ENCODE measurements at regions not wholly inside any gene's neighbourhood (a gene's known extent, or its start where the extent isn't known, plus 50 kb on each side); places are given as distances from the start of the nearest gene placed in this dataset.
"Not testable (repeated sequence)": the region's sequence is repeated elsewhere in the genome, so short reads cannot be mapped to it uniquely, and the experiment has no call there.

- H3K27ac ChIP-seq (ENCODE audit: low read length), result no peak overlapping the region
- peaks cover 4% of the 10 kb centered on the region; the same call in 1 of the 2 replicates for H3K27me3 ChIP-seq (ENCODE audit: low read length)
- H3K36me3 ChIP-seq (ENCODE audit: low read depth, low read length), result no peaks in the 10 kb centered on the region
- H3K4me3 ChIP-seq (ENCODE audit: low read length), result no peak overlapping the region
- no peaks in the 10 kb centered on the region for H3K79me2 ChIP-seq (ENCODE audit: low read length)
- no peaks in the 10 kb centered on the region for H3K9me2 ChIP-seq (replicated peaks; ENCODE audit: low read length)
- H2AFZ ChIP-seq (ENCODE audit: low read length), result no peak overlapping the region
- H3K9me3 ChIP-seq (ENCODE audit: low read length), result no peaks in the 10 kb centered on the region
- H3F3A ChIP-seq (ENCODE audit: low read length, unreplicated experiment), result no peaks in the 10 kb centered on the region
- no TSS peak for BruUV-seq (replicated peaks)
- ChIA-PET CTCF (no interaction called here), POLR2A (ENCODE audit: unreplicated experiment) (no interaction called here)
- intact Hi-C loops (cut with micrococcal nuclease), result no loop called here
- no peak overlapping the region for H3K4me2 ChIP-seq (ENCODE audit: low read length)
- ATAC-seq, result no peak
- no peak for DNase-seq
- no peaks in the 10 kb centered on the region for H3K4me1 ChIP-seq (ENCODE audit: insufficient read depth, low read length)
- TF ChIP-seq EZH2 (IDR thresholded peaks at IDR 0.05; ENCODE audit: low read length, unreplicated experiment) (no peak), CTCF (conservative IDR thresholded peaks at IDR 0.05; ENCODE audit: low read depth, low read length) (no peak), EZH2phosphoT487 (IDR thresholded peaks at IDR 0.05; ENCODE audit: borderline replicate concordance, low read length) (no peak)
- no peaks in the 10 kb centered on the region for H4K20me1 ChIP-seq (ENCODE audit: low read length)
- no peak overlapping the region for H3K9ac ChIP-seq (ENCODE audit: low read length)
Measured at GRCh38 chr4:3898098-3898497, 131.9 kb downstream of the ADRA2C start.

GRCh38 chr4:3898928-3899327 is 132.7 kb downstream of the ADRA2C start:
- BruUV-seq (replicated peaks); intact Hi-C loops (cut with micrococcal nuclease); H2AFZ ChIP-seq (ENCODE audit: low read length); H4K20me1 ChIP-seq (ENCODE audit: low read length); H3K9me2 ChIP-seq (replicated peaks; ENCODE audit: low read length); H3K9ac ChIP-seq (ENCODE audit: low read length); H3K36me3 ChIP-seq (ENCODE audit: low read depth, low read length); CTCF ChIA-PET; H3F3A ChIP-seq (ENCODE audit: low read length, unreplicated experiment); H3K79me2 ChIP-seq (ENCODE audit: low read length); H3K9me3 ChIP-seq (ENCODE audit: low read length); H3K27ac ChIP-seq (ENCODE audit: low read length); H3K27me3 ChIP-seq (ENCODE audit: low read length); H3K4me1 ChIP-seq (ENCODE audit: insufficient read depth, low read length); DNase-seq; POLR2A ChIA-PET (ENCODE audit: unreplicated experiment); H3K4me3 ChIP-seq (ENCODE audit: low read length); ATAC-seq; H3K4me2 ChIP-seq (ENCODE audit: low read length): not testable (repeated sequence)

DNA sequence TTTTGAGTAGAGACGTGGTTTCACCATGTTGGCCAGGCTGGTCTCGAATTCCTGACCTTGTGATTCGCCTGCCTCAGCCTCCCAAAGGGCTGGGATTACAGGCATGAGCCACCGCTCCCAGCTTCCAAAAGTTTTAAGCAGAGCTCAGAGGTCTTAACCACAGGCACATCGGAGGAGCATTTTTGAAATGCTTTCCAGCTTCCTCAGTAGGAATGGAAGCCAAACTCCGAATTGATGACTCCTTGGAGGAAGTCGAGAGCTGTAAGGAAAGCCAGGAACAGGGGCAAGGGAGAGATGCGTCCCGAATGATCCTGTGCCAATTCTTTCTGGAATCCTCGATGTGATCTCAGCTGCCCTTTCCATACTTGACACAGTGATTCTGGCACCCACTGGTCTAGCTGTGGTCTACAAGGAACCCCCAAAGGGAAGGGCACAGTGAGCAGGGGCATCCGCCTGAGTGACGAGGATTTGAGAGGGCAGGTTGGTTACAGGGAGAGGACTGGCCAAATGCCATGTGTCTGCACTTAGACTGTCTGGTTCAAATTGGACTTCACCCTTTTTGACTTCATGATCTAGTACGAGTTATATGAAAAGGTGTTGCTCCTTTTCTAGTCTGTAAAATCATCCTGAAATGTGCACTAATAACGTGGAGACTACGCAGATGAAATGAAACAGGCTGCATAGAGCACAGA is 138.2 kb downstream of the ADRA2C start:
- CTCF ChIA-PET; BruUV-seq (replicated peaks); POLR2A ChIA-PET (ENCODE audit: unreplicated experiment); H3K4me3 ChIP-seq (ENCODE audit: low read length); H3K27ac ChIP-seq (ENCODE audit: low read length); H2AFZ ChIP-seq (ENCODE audit: low read length); H3K9me2 ChIP-seq (replicated peaks; ENCODE audit: low read length); intact Hi-C loops (cut with micrococcal nuclease); DNase-seq; H4K20me1 ChIP-seq (ENCODE audit: low read length); H3K9me3 ChIP-seq (ENCODE audit: low read length); H3F3A ChIP-seq (ENCODE audit: low read length, unreplicated experiment); H3K4me2 ChIP-seq (ENCODE audit: low read length); H3K9ac ChIP-seq (ENCODE audit: low read length); H3K4me1 ChIP-seq (ENCODE audit: insufficient read depth, low read length); H3K36me3 ChIP-seq (ENCODE audit: low read depth, low read length); H3K27me3 ChIP-seq (ENCODE audit: low read length); ATAC-seq; H3K79me2 ChIP-seq (ENCODE audit: low read length): not testable (repeated sequence)

DNA sequence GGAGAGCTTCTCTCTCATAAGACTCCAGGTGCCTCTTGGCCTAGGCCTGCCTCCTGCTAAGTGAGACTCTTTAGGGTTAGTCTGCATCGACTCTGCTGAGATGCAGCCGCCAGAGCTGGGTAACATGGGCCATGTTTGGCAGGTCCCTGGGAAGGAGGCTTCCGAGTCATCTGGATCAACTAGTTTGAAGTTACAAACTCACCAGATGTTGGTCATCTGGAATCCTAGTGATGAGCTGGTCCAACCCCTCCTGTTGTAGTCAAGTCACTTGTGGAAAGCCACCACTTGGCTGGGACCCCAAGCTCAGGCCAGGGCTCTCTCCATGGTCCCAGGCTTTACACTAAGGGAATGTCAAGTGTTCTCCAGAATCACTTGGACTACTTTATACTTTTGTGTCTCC is 143.4 kb downstream of the ADRA2C start:
- ATAC-seq; H3K9me3 ChIP-seq (ENCODE audit: low read length); H4K20me1 ChIP-seq (ENCODE audit: low read length); intact Hi-C loops (cut with micrococcal nuclease); H3K36me3 ChIP-seq (ENCODE audit: low read depth, low read length); CTCF ChIA-PET; H2AFZ ChIP-seq (ENCODE audit: low read length); POLR2A ChIA-PET (ENCODE audit: unreplicated experiment); DNase-seq; H3F3A ChIP-seq (ENCODE audit: low read length, unreplicated experiment); BruUV-seq (replicated peaks); H3K27ac ChIP-seq (ENCODE audit: low read length); H3K4me3 ChIP-seq (ENCODE audit: low read length); H3K4me2 ChIP-seq (ENCODE audit: low read length); H3K27me3 ChIP-seq (ENCODE audit: low read length); H3K4me1 ChIP-seq (ENCODE audit: insufficient read depth, low read length); H3K79me2 ChIP-seq (ENCODE audit: low read length); H3K9me2 ChIP-seq (replicated peaks; ENCODE audit: low read length); H3K9ac ChIP-seq (ENCODE audit: low read length): not testable (repeated sequence)

- H3K36me3 ChIP-seq (ENCODE audit: low read depth, low read length); CTCF ChIA-PET; H3K9me2 ChIP-seq (replicated peaks; ENCODE audit: low read length); H3K4me1 ChIP-seq (ENCODE audit: insufficient read depth, low read length); DNase-seq; H3K9me3 ChIP-seq (ENCODE audit: low read length); H2AFZ ChIP-seq (ENCODE audit: low read length); H3K9ac ChIP-seq (ENCODE audit: low read length); H3F3A ChIP-seq (ENCODE audit: low read length, unreplicated experiment); POLR2A ChIA-PET (ENCODE audit: unreplicated experiment); H3K79me2 ChIP-seq (ENCODE audit: low read length); H3K4me2 ChIP-seq (ENCODE audit: low read length); intact Hi-C loops (cut with micrococcal nuclease); H3K27ac ChIP-seq (ENCODE audit: low read length); H3K27me3 ChIP-seq (ENCODE audit: low read length); BruUV-seq (replicated peaks); ATAC-seq; H4K20me1 ChIP-seq (ENCODE audit: low read length); H3K4me3 ChIP-seq (ENCODE audit: low read length): not testable (repeated sequence)
Measured at GRCh38 chr4:3910161-3910950, 144.2 kb downstream of the ADRA2C start.

All from PC-3 (cell line).